IMR-90 (cell line): ENCODE measurements at regions not wholly inside any gene's neighbourhood (a gene's known extent, or its start where the extent isn't known, plus 50 kb on each side); places are given as distances from the start of the nearest gene placed in this dataset. TPM values are rescaled to one million over a fixed set of nuclear protein-coding genes. Genes with fewer than 3 reads are reported as not detected.

ENCODE experiments used
- microRNA-seq, 2 experiments: library from miRNA; stranded (forward) in 1 of 2; unstranded in 1 of 2; fragments of 10-50 nt in 1 of 2; fragments of <30 nt in 1 of 2; gene quantifications in 1 of 2; microRNA quantifications in 1 of 2; one replicate each; pipeline versions ENCODE3 to v1.1.0; 2013 to 2020; ENCODE audit not compliant: insufficient read depth in 1 of 2, insufficient read length in 1 of 2, unreplicated experiment in 1 of 2
- small RNA-seq, 5 experiments: library from RNA; depleted of rRNA; stranded (forward); fragments of <200 nt; gene quantifications; one replicate each; pipeline ENCODE3, GENCODE V24; 2012

Small RNA genes lying in the stretch of these regions (microRNA-seq; reads per million reads assigned to microRNA genes)
- gene RNA5SP279 (ENCODE audit: insufficient read depth, insufficient read length), result not detected

Small RNA genes lying in the stretch of these regions (small RNA-seq; reads per million reads assigned to genes)
- gene RNA5SP279, result 0 reads per million in 5 experiments
